ENCODE measurements at regions not wholly inside any gene's neighbourhood (a gene's known extent, or its start where the extent isn't known, plus 50 kb on each side); places are given as distances from the start of the nearest gene placed in this dataset.

- Histone ChIP-seq H3K18ac (ENCODE audit: extremely low read depth, low read length) (no peak overlapping the region), H3K27ac (ENCODE audit: low read depth, low read length) (no peak overlapping the region), H3K4me2 (ENCODE audit: insufficient read depth in 1 of 2, low read depth in 2 of 2, low read length in 2 of 2) (no peak overlapping the region), H3K56ac (replicated peaks; ENCODE audit: insufficient read length, low read depth, low read length) (no peak overlapping the region), H3K23me2 (ENCODE audit: low read depth, low read length) (no peaks in the 10 kb centered on the region), H3K79me2 (ENCODE audit: control insufficient read depth in 1 of 2, insufficient read depth in 2 of 2, low read length in 2 of 2) (no peaks in the 10 kb centered on the region), H4K5ac (ENCODE audit: insufficient read length, low read depth, low read length) (no peak overlapping the region), H3K9me3 (ENCODE audit: insufficient read depth in 2 of 2, low read depth in 1 of 2, low read length in 1 of 2) (0 out of 4 replicates have a peak, but pooled peaks cover 0 to 3% of the 10 kb centered on the region in 2 experiments), H3K4me1 (replicated peaks in 1 of 4; ENCODE audit: control insufficient read depth in 3 of 4, insufficient read depth in 4 of 4, low read length in 3 of 4) (peaks cover 0 to 4% (median 0%) of the 10 kb centered on the region in 4 experiments; a peak in 3 of 7 replicates), H3K9ac (replicated peaks in 1 of 4; ENCODE audit: extremely low read depth in 1 of 4, low read depth in 3 of 4, low read length in 3 of 4) (no peak overlapping the region), H3K23ac (ENCODE audit: insufficient read length) (no peak overlapping the region), H3K79me1 (ENCODE audit: low read depth, low read length) (no peaks in the 10 kb centered on the region), H2BK5ac (ENCODE audit: low read depth, low read length) (no peak overlapping the region), H2AFZ (ENCODE audit: low read length) (no peak overlapping the region), H3K14ac (ENCODE audit: insufficient read length) (no peak overlapping the region), H4K8ac (ENCODE audit: extremely low read depth, insufficient read depth, low read length) (no peak overlapping the region), H4K91ac (replicated peaks; ENCODE audit: insufficient read length, low read length) (no peak overlapping the region), H3K36me3 (ENCODE audit: control insufficient read depth in 2 of 4, insufficient read depth in 4 of 4, low read length in 3 of 4) (no peaks in the 10 kb centered on the region), H2BK120ac (replicated peaks; ENCODE audit: low read depth, low read length) (no peak overlapping the region), H2BK20ac (ENCODE audit: low read length) (no peak overlapping the region), H3K27me3 (replicated peaks in 1 of 4; ENCODE audit: control insufficient read depth in 3 of 4, extremely low read depth in 1 of 4, insufficient read depth in 3 of 4, low read length in 3 of 4) (no peaks in the 10 kb centered on the region), H2BK15ac (ENCODE audit: low read length) (no peak overlapping the region), H4K20me1 (replicated peaks in 1 of 2; ENCODE audit: control insufficient read depth in 1 of 2, insufficient read depth in 2 of 2, low read length in 2 of 2) (no peaks in the 10 kb centered on the region), H3K4me3 (ENCODE audit: extremely low read depth in 1 of 4, insufficient read depth in 2 of 4, low read depth in 3 of 4, low read length in 4 of 4) (no peak overlapping the region), H3K4ac (replicated peaks; ENCODE audit: insufficient read length, low read depth, low read length) (no peak overlapping the region), H2BK12ac (ENCODE audit: low read depth, low read length) (no peak overlapping the region), H2AK5ac (ENCODE audit: low read depth, low read length) (no peak overlapping the region)
- no peak for FAIRE-seq
- CTCF ChIA-PET (ENCODE audit: partially characterized antibody), result interaction anchor here (0.5 to 2.3 kb wide), 11 partner anchors 11 to 246 kb away, joined by 3 to 12 read pairs (median 5); no protein-coding TSS in a partner anchor
- POLR2A ChIA-PET (ENCODE audit: partially characterized antibody), result interaction anchor here (0.8 to 1.1 kb wide), 2 partner anchors 17 to 19 kb away, joined by 3 read pairs; no protein-coding TSS in a partner anchor
- DNase-seq (ENCODE audit: low read depth in 1 of 2, low spot score in 2 of 2), result no peak
- no peak for TF ChIP-seq TCF12 (IDR thresholded peaks at IDR 0.05; ENCODE audit: low read depth, low read length)
- TF ChIP-seq RFX5 (IDR thresholded peaks at IDR 0.05; ENCODE audit: borderline replicate concordance, low read depth, low read length), result no peak
- no peak for TF ChIP-seq ZNF274 (IDR thresholded peaks at IDR 0.05; ENCODE audit: borderline replicate concordance, extremely low read depth, low read length)
- no peak for TF ChIP-seq RXRA (IDR thresholded peaks at IDR 0.05; ENCODE audit: insufficient read depth, low read depth, low read length)
- TF ChIP-seq EGR1 (IDR thresholded peaks at IDR 0.05; ENCODE audit: borderline replicate concordance, low read depth, low read length), result no peak
- TF ChIP-seq GABPA (IDR thresholded peaks at IDR 0.05; ENCODE audit: borderline replicate concordance, insufficient read depth, low read length), result no peak
- no peak for TF ChIP-seq SP2 (IDR thresholded peaks at IDR 0.05; ENCODE audit: low read length)
- TF ChIP-seq CTCF (IDR thresholded peaks at IDR 0.05; ENCODE audit: control extremely low read depth in 1 of 3, insufficient read depth in 1 of 3, low read depth in 1 of 3, low read length in 3 of 3), result no peak
- no peak for TF ChIP-seq CHD2 (IDR thresholded peaks at IDR 0.05; ENCODE audit: low read length)
- TF ChIP-seq USF2 (IDR thresholded peaks at IDR 0.05; ENCODE audit: low read length), result no peak
- TF ChIP-seq E2F6 (IDR thresholded peaks at IDR 0.05), result no peak
These were observed 212.2 kb upstream of the HDDC2 start for GRCh38 chr6:125513978-125514377.

Measured in H1 (cell line).